A549 (cell line): ENCODE measurements at regions not wholly inside any gene's neighbourhood (a gene's known extent, or its start where the extent isn't known, plus 50 kb on each side); places are given as distances from the start of the nearest gene placed in this dataset.

Experiments used
- ATAC-seq, 2 experiments: fragments of 200-7000 bp in 1 of 2; fragments of >200 bp in 1 of 2; cut with Nextera tagmentation in 1 of 2; cut with Tn5 transposase in 1 of 2; 3 replicates each; pipeline versions ENCODE4 v1.8.0 to v1.9.1; 2018 to 2020; ENCODE audit warnings: mild to moderate bottlenecking in 1 of 2, moderate library complexity in 1 of 2
- CTCF ChIA-PET: fragments of 300-600 bp; sonication (Branson Sonifier 250); formaldehyde crosslinking; extraction: SDS; loops from one replicate; lab custom pipeline; 2021; ENCODE audit warnings: antibody characterized with exemption, inconsistent platforms; lab: Yijun Ruan, JAX
- POLR2A ChIA-PET: fragments of 350-600 bp; formaldehyde crosslinking; extraction: SDS; loops from one replicate; lab custom pipeline; 2021; ENCODE audit warnings: antibody characterized with exemption, inconsistent platforms; lab: Yijun Ruan, JAX
- DNase-seq, 2 experiments: peaks; one replicate each; pipeline versions ENCODE4 v3.0.0 to v3.0.0-alpha.2; 2011 to 2016; ENCODE audit warnings: low read depth in 1 of 2, low spot score in 1 of 2
- FAIRE-seq: peaks from 2 replicates; lab custom pipeline; 2011; peaks lifted over from hg19 to GRCh38; lab: Jason Lieb, UNC
- H3K27ac ChIP-seq, 2 experiments: fragments of >200 bp; sonication (Bioruptor Twin); formaldehyde crosslinking; 3 replicates each; pipeline ENCODE4 v1.5.1; 2016 to 2017
- H3K4me1 ChIP-seq: fragments of >200 bp; sonication (Bioruptor Twin); formaldehyde crosslinking; 3 replicates; pipeline ENCODE4 v1.6.1; 2016
- H3K4me2 ChIP-seq: fragments of >200 bp; sonication (Bioruptor Twin); formaldehyde crosslinking; 3 replicates; pipeline ENCODE4 v1.6.1; 2016
- H3K4me3 ChIP-seq: fragments of >200 bp; sonication (Bioruptor Twin); formaldehyde crosslinking; 3 replicates; pipeline ENCODE4 v1.5.1; 2016
- H3K9me3 ChIP-seq: fragments of >200 bp; sonication (Bioruptor Twin); formaldehyde crosslinking; 3 replicates; pipeline ENCODE4 v1.6.1; 2016
- BHLHE40 ChIP-seq: IDR thresholded peaks from 2 replicates; pipeline ENCODE4 v1.6.1; 2012; ENCODE audit warnings: low read depth, low read length, inconsistent platforms
- CBX8 ChIP-seq: fragments of 200-600 bp; sonication (generic); IDR thresholded peaks from 2 replicates; pipeline ENCODE4 v1.6.1; 2016
- CHD2 ChIP-seq: fragments of 150-350 bp; IDR thresholded peaks from 2 replicates; pipeline ENCODE4 v1.6.1; 2014; ENCODE audit warnings: low read length; ENCODE audit not compliant: partially characterized antibody
- CHD4 ChIP-seq: fragments of 200-600 bp; sonication (generic); IDR thresholded peaks from 2 replicates; pipeline ENCODE4 v1.6.1; 2016; ENCODE audit warnings: antibody characterized with exemption, mild to moderate bottlenecking, borderline replicate concordance
- EP300 ChIP-seq, 2 experiments: fragments of >200 bp; sonication (Bioruptor Twin); formaldehyde crosslinking; IDR thresholded peaks; 2 replicates in 1 of 2; 3 replicates in 1 of 2; pipeline ENCODE4 v1.6.1; 2016 to 2017
- ESRRA ChIP-seq: fragments of 150-350 bp; IDR thresholded peaks from 2 replicates; pipeline ENCODE4 v1.6.1; 2014; ENCODE audit warnings: mild to moderate bottlenecking, low read length, borderline replicate concordance
- HMGXB4 ChIP-seq: fragments of 250-450 bp; sonication (Bioruptor Pico); IDR thresholded peaks from 2 replicates; pipeline ENCODE4 v1.5.0; 2021; ENCODE audit warnings: mild to moderate bottlenecking, moderate library complexity, borderline replicate concordance
- HOXB5 ChIP-seq: fragments of 250-450 bp; sonication (Bioruptor Pico); IDR thresholded peaks from 2 replicates; pipeline ENCODE4 v1.5.0; 2020; ENCODE audit warnings: mild to moderate bottlenecking, moderate library complexity
- JUNB ChIP-seq: fragments of >200 bp; sonication (Bioruptor Twin); formaldehyde crosslinking; IDR thresholded peaks from 2 replicates; pipeline ENCODE4 v1.6.1; 2016
- KDM1A ChIP-seq: fragments of 200-600 bp; sonication (generic); IDR thresholded peaks from 2 replicates; pipeline ENCODE4 v1.6.1; 2016; ENCODE audit warnings: low read depth, mild to moderate bottlenecking
- MAFK ChIP-seq: fragments of 450-650 bp; IDR thresholded peaks from 2 replicates; pipeline ENCODE4 v1.6.1; 2014; ENCODE audit not compliant: partially characterized antibody
- MAX ChIP-seq: IDR thresholded peaks from 2 replicates; pipeline ENCODE4 v1.6.1; 2012
- MAZ ChIP-seq: fragments of 150-350 bp; IDR thresholded peaks from 2 replicates; pipeline ENCODE4 v1.6.1; 2014; ENCODE audit warnings: antibody characterized with exemption, low read depth, low read length, borderline replicate concordance
- NR3C1 ChIP-seq: fragments of >200 bp; sonication (Bioruptor Twin); formaldehyde crosslinking; IDR thresholded peaks from 3 replicates; pipeline ENCODE4 v1.6.1; 2017
- RAD21 ChIP-seq, 2 experiments: fragments of >200 bp in 1 of 2; sonication (Bioruptor Twin) in 1 of 2; formaldehyde crosslinking in 1 of 2; IDR thresholded peaks in 1 of 2; conservative IDR thresholded peaks in 1 of 2; 2 replicates in 1 of 2; 3 replicates in 1 of 2; pipeline ENCODE4 v1.6.1; 2012 to 2018; ENCODE audit warnings: inconsistent platforms in 1 of 2
- RARB ChIP-seq: fragments of 250-450 bp; sonication (Bioruptor Pico); IDR thresholded peaks from 2 replicates; pipeline ENCODE4 v1.8.0; 2021; ENCODE audit warnings: mild to moderate bottlenecking, moderate library complexity
- SREBF2 ChIP-seq: fragments of 450-650 bp; IDR thresholded peaks from 2 replicates; pipeline ENCODE4 v1.6.1; 2014; ENCODE audit warnings: mild to moderate bottlenecking, moderate library complexity
- TP53 ChIP-seq: fragments of 250-450 bp; sonication (Bioruptor Pico); IDR thresholded peaks from 2 replicates; pipeline ENCODE4 v1.5.0; 2021; ENCODE audit warnings: mild to moderate bottlenecking, moderate library complexity
- ZC3H11A ChIP-seq: fragments of 450-650 bp; IDR thresholded peaks from 2 replicates; pipeline ENCODE4 v1.6.1; 2014; ENCODE audit warnings: antibody characterized with exemption, mild to moderate bottlenecking
- WGBS: methylation state at CpG from one replicate; pipeline ENCODE4 v1.1.6; 2017; ENCODE audit errors: missing lambda C conversion rate; 5-methylcytosine and 5-hydroxymethylcytosine counted together
- TF ChIP-seq, protein P1 (sequence below): fragments of >200 bp; sonication (Bioruptor Twin); formaldehyde crosslinking; IDR thresholded peaks from 3 replicates; pipeline ENCODE4 v1.5.1; 2016
- TF ChIP-seq, protein P2 (sequence below): fragments of 200-600 bp; sonication (generic); IDR thresholded peaks from 2 replicates; pipeline ENCODE4 v1.6.1; 2016; ENCODE audit warnings: antibody characterized with exemption, mild to moderate bottlenecking, moderate library complexity
- TF ChIP-seq, protein P3 (sequence below): fragments of >200 bp; sonication (Bioruptor Twin); formaldehyde crosslinking; IDR thresholded peaks from 2 replicates; pipeline ENCODE4 v1.6.1; 2016

DNA sequence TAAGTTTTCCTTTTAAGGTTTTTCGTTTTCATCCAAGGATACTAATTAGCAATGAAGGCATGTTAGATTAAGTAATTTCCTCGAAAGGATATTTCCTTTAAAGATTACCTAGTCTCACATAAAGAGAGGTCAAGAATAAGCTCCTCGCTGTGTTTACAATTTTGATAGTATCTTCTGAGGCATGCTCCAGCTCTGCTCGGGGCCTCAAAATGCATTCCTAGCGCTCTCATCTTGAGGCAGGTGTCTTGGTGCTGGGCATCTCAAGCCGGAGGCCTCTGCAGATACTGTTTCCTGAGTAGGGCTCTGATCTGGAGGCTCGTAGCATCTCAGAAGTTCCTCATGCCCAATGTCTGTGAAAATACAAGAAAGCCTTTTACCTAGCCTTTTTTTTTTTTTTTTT is 128.6 kb upstream of the SNX19 start:
- ChIA-PET POLR2A (no interaction called here), CTCF (no interaction called here)
- H3K4me2 ChIP-seq, result no peak overlapping the region
- H3K4me3 ChIP-seq, result no peak overlapping the region
- ATAC-seq, result no peak
- H3K9me3 ChIP-seq, result no peaks in the 10 kb centered on the region
- DNase-seq, result no peak
- H3K4me1 ChIP-seq, result no peaks in the 10 kb centered on the region
- no peak for FAIRE-seq
- 19% methylated on average over 7 of the region's 7 CpGs for WGBS
- no peak overlapping the region for H3K27ac ChIP-seq
- TF ChIP-seq NR3C1 (no peak), ESRRA (no peak), CBX8 (no peak), KDM1A (no peak), BHLHE40 (no peak), RAD21 (conservative IDR thresholded peaks at IDR 0.05 in 1 of 2, IDR thresholded peaks at IDR 0.05 in 1 of 2) (no peak), TP53 (no peak), SREBF2 (no peak)
- TF ChIP-seq, protein P1, sequence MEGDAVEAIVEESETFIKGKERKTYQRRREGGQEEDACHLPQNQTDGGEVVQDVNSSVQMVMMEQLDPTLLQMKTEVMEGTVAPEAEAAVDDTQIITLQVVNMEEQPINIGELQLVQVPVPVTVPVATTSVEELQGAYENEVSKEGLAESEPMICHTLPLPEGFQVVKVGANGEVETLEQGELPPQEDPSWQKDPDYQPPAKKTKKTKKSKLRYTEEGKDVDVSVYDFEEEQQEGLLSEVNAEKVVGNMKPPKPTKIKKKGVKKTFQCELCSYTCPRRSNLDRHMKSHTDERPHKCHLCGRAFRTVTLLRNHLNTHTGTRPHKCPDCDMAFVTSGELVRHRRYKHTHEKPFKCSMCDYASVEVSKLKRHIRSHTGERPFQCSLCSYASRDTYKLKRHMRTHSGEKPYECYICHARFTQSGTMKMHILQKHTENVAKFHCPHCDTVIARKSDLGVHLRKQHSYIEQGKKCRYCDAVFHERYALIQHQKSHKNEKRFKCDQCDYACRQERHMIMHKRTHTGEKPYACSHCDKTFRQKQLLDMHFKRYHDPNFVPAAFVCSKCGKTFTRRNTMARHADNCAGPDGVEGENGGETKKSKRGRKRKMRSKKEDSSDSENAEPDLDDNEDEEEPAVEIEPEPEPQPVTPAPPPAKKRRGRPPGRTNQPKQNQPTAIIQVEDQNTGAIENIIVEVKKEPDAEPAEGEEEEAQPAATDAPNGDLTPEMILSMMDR, result no peak
- TF ChIP-seq, protein P2, sequence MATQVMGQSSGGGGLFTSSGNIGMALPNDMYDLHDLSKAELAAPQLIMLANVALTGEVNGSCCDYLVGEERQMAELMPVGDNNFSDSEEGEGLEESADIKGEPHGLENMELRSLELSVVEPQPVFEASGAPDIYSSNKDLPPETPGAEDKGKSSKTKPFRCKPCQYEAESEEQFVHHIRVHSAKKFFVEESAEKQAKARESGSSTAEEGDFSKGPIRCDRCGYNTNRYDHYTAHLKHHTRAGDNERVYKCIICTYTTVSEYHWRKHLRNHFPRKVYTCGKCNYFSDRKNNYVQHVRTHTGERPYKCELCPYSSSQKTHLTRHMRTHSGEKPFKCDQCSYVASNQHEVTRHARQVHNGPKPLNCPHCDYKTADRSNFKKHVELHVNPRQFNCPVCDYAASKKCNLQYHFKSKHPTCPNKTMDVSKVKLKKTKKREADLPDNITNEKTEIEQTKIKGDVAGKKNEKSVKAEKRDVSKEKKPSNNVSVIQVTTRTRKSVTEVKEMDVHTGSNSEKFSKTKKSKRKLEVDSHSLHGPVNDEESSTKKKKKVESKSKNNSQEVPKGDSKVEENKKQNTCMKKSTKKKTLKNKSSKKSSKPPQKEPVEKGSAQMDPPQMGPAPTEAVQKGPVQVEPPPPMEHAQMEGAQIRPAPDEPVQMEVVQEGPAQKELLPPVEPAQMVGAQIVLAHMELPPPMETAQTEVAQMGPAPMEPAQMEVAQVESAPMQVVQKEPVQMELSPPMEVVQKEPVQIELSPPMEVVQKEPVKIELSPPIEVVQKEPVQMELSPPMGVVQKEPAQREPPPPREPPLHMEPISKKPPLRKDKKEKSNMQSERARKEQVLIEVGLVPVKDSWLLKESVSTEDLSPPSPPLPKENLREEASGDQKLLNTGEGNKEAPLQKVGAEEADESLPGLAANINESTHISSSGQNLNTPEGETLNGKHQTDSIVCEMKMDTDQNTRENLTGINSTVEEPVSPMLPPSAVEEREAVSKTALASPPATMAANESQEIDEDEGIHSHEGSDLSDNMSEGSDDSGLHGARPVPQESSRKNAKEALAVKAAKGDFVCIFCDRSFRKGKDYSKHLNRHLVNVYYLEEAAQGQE, result no peak

- CTCF ChIA-PET, result interaction anchor here (2.3 kb wide), 1 partner anchor 12 kb away, joined by 8 read pairs; no protein-coding TSS in a partner anchor
- ATAC-seq (no peak), FAIRE-seq (no peak), DNase-seq (no peak)
- H3K9me3 ChIP-seq, result no peaks in the 10 kb centered on the region
- no peak overlapping the region for H3K27ac ChIP-seq
- no peak overlapping the region for H3K4me2 ChIP-seq
- WGBS, result 27% methylated on average over 3 of the region's 3 CpGs
- TF ChIP-seq MAFK, result peak; percentile 71
- TF ChIP-seq EP300 (IDR thresholded peaks at IDR 0.05), result no peak
- no peaks in the 10 kb centered on the region for H3K4me1 ChIP-seq
- no peak overlapping the region for H3K4me3 ChIP-seq
- POLR2A ChIA-PET, result no interaction called here
Measured at GRCh38 chr11:131052367-131052766, 136.1 kb upstream of the SNX19 start.

GRCh38 chr11:131056036-131056435 is 139.8 kb upstream of the SNX19 start:
- no peak for ATAC-seq
- WGBS, result 0% methylated on average over 2 of the region's 2 CpGs
- no peak overlapping the region for H3K4me3 ChIP-seq
- H3K4me2 ChIP-seq, result no peak overlapping the region
- FAIRE-seq, result no peak
- H3K4me1 ChIP-seq, result no peaks in the 10 kb centered on the region
- DNase-seq, result no peak
- no peak for TF ChIP-seq HOXB5 (CRISPR knock-in tag)
- no peak for TF ChIP-seq NR3C1
- TF ChIP-seq JUNB, result no peak
- no peak for TF ChIP-seq KDM1A
- no peak for TF ChIP-seq ZC3H11A
- TF ChIP-seq RARB (CRISPR knock-in tag), result no peak
- no peak for TF ChIP-seq CHD2
- TF ChIP-seq MAZ, result no peak
- TF ChIP-seq, protein P1, result no peak
- TF ChIP-seq RAD21 (conservative IDR thresholded peaks at IDR 0.05 in 1 of 2, IDR thresholded peaks at IDR 0.05 in 1 of 2), result no peak
- no peak for TF ChIP-seq HMGXB4
- TF ChIP-seq ESRRA, result no peak
- TF ChIP-seq MAFK, result no peak
- TF ChIP-seq CHD4, result no peak
- no peak for TF ChIP-seq MAX
- TF ChIP-seq BHLHE40, result no peak
- TF ChIP-seq, protein P3, sequence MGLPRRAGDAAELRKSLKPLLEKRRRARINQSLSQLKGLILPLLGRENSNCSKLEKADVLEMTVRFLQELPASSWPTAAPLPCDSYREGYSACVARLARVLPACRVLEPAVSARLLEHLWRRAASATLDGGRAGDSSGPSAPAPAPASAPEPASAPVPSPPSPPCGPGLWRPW, result no peak
- no peak overlapping the region for H3K27ac ChIP-seq
- no peaks in the 10 kb centered on the region for H3K9me3 ChIP-seq
- ChIA-PET CTCF (interaction anchor here (1.1 kb wide), 1 partner anchor 8 kb away, joined by 3 read pairs; no protein-coding TSS in a partner anchor), POLR2A (no interaction called here)
